ENCODE measurements at regions not wholly inside any gene's neighbourhood (a gene's known extent, or its start where the extent isn't known, plus 50 kb on each side); places are given as distances from the start of the nearest gene placed in this dataset.

GRCh38 chr2:12064153-12064552, 317.7 kb downstream of the LPIN1 start:
- dilution Hi-C loops (cut with MboI; ENCODE audit: extremely low pct_ligation_motif_present, low sequenced_read_pairs), result no loop called here
- Histone ChIP-seq H3K9ac (ENCODE audit: control insufficient read depth, extremely low read depth, insufficient read depth, low read length) (no peak overlapping the region), H3K36me3 (ENCODE audit: control insufficient read depth in 2 of 2, extremely low read depth in 1 of 2, insufficient read depth in 2 of 2, low read length in 2 of 2) (no peaks in the 10 kb centered on the region), H3K9me3 (ENCODE audit: control insufficient read depth, low read depth, low read length) (no peaks in the 10 kb centered on the region), H3K27me3 (ENCODE audit: control insufficient read depth, extremely low read depth, insufficient read depth, low read length) (no peaks in the 10 kb centered on the region), H3K27ac (ENCODE audit: control insufficient read depth, insufficient read depth, low read length) (no peak overlapping the region), H3K9me1 (ENCODE audit: control insufficient read depth, extremely low read depth, insufficient read depth, low read length) (no peaks in the 10 kb centered on the region), H3K4me1 (ENCODE audit: control insufficient read depth, extremely low read depth, insufficient read depth, low read length) (no peaks in the 10 kb centered on the region), H3K79me2 (ENCODE audit: control insufficient read depth, insufficient read depth, low read length) (no peaks in the 10 kb centered on the region), H2AFZ (ENCODE audit: control insufficient read depth, low read length) (no peak overlapping the region), H4K20me1 (ENCODE audit: control insufficient read depth, extremely low read depth, insufficient read depth, low read length) (no peaks in the 10 kb centered on the region), H3K4me3 (ENCODE audit: control insufficient read depth in 2 of 3, extremely low read depth in 1 of 3, insufficient read depth in 2 of 3, low read depth in 1 of 3, low read length in 3 of 3) (no peak overlapping the region), H3K4me2 (ENCODE audit: control insufficient read depth, extremely low read depth, insufficient read depth, low read depth, low read length) (no peak overlapping the region)
- FAIRE-seq (no peak), DNase-seq (ENCODE audit: low read depth, low spot score) (no peak)
- TF ChIP-seq CTCF (optimal IDR thresholded peaks at IDR 0.05 in 1 of 3, IDR thresholded peaks at IDR 0.05 in 1 of 3, conservative IDR thresholded peaks at IDR 0.05 in 1 of 3; ENCODE audit: extremely low read depth in 1 of 3, insufficient read depth in 2 of 3, low read length in 3 of 3) (no peak), EZH2 (IDR thresholded peaks at IDR 0.05; ENCODE audit: low read length) (no peak)

GRCh38 chr2:12066116-12066515, 319.7 kb downstream of the LPIN1 start:
- H3K27me3 ChIP-seq (ENCODE audit: control insufficient read depth, extremely low read depth, insufficient read depth, low read length), result no peaks in the 10 kb centered on the region
- FAIRE-seq, result no peak
- H3K9me3 ChIP-seq (ENCODE audit: control insufficient read depth, low read depth, low read length), result no peaks in the 10 kb centered on the region
- dilution Hi-C loops (cut with MboI; ENCODE audit: extremely low pct_ligation_motif_present, low sequenced_read_pairs), result no loop called here
- no peak for DNase-seq (ENCODE audit: low read depth, low spot score)
- H3K27ac ChIP-seq (ENCODE audit: control insufficient read depth, insufficient read depth, low read length), result no peak overlapping the region
- no peak overlapping the region for H3K4me2 ChIP-seq (ENCODE audit: control insufficient read depth, extremely low read depth, insufficient read depth, low read depth, low read length)
- H3K9ac ChIP-seq (ENCODE audit: control insufficient read depth, extremely low read depth, insufficient read depth, low read length), result no peak overlapping the region
- H3K4me1 ChIP-seq (ENCODE audit: control insufficient read depth, extremely low read depth, insufficient read depth, low read length), result no peaks in the 10 kb centered on the region
- no peaks in the 10 kb centered on the region for H3K9me1 ChIP-seq (ENCODE audit: control insufficient read depth, extremely low read depth, insufficient read depth, low read length)
- no peaks in the 10 kb centered on the region for H3K36me3 ChIP-seq (ENCODE audit: control insufficient read depth in 2 of 2, extremely low read depth in 1 of 2, insufficient read depth in 2 of 2, low read length in 2 of 2)
- H4K20me1 ChIP-seq (ENCODE audit: control insufficient read depth, extremely low read depth, insufficient read depth, low read length), result no peaks in the 10 kb centered on the region
- H2AFZ ChIP-seq (ENCODE audit: control insufficient read depth, low read length), result no peak overlapping the region
- H3K79me2 ChIP-seq (ENCODE audit: control insufficient read depth, insufficient read depth, low read length), result no peaks in the 10 kb centered on the region
- no peak for TF ChIP-seq EZH2 (IDR thresholded peaks at IDR 0.05; ENCODE audit: low read length)
- TF ChIP-seq CTCF (optimal IDR thresholded peaks at IDR 0.05 in 1 of 3, IDR thresholded peaks at IDR 0.05 in 1 of 3, conservative IDR thresholded peaks at IDR 0.05 in 1 of 3; ENCODE audit: extremely low read depth in 1 of 3, insufficient read depth in 2 of 3, low read length in 3 of 3), result no peak
- no peak overlapping the region for H3K4me3 ChIP-seq (ENCODE audit: control insufficient read depth in 2 of 3, extremely low read depth in 1 of 3, insufficient read depth in 2 of 3, low read depth in 1 of 3, low read length in 3 of 3)
